ENCODE measurements at regions not wholly inside any gene's neighbourhood (a gene's known extent, or its start where the extent isn't known, plus 50 kb on each side); places are given as distances from the start of the nearest gene placed in this dataset.

DNA sequence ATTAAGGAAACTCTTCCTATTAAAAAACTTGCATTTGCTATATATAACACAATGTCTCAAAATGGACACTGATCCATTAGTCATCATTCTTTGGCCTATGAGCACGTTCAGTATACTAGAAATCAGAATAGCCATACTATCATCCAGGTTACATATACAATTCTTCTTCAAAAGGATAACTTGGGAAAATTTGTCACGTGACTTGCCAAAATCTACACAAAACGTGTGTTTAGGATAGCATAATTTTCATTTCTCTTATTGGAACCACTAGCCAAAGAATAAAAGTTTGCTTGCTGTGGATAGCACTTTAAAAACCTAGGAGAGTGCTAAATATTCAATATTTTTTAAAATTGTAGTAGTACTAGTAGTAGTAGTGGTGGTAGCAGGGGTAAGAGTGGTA lies 714.3 kb upstream of the FOXG1 start:
- Histone ChIP-seq H3K27ac (ENCODE audit: low read length) (no peak overlapping the region), H2AFZ (ENCODE audit: low read depth, low read length) (no peak overlapping the region), H3K4me3 (ENCODE audit: low read length) (no peak overlapping the region), H3K9me3 (ENCODE audit: low read length) (peaks cover 3% of the 10 kb centered on the region), H3K4me2 (ENCODE audit: low read length) (no peak overlapping the region), H4K20me1 (ENCODE audit: insufficient read depth) (no peaks in the 10 kb centered on the region), H3K27me3 (ENCODE audit: insufficient read depth, low read depth, low read length) (no peaks in the 10 kb centered on the region), H3K79me2 (replicated peaks; ENCODE audit: insufficient read depth, low read length) (no peaks in the 10 kb centered on the region), H3K9me2 (ENCODE audit: insufficient read depth, low read length) (no peaks in the 10 kb centered on the region), H3K36me3 (ENCODE audit: insufficient read depth, low read length) (no peaks in the 10 kb centered on the region), H3F3A (ENCODE audit: insufficient read depth, low read length, poor library complexity, severe bottlenecking) (no peaks in the 10 kb centered on the region), H3K9ac (ENCODE audit: low read length) (no peak overlapping the region)
- TF ChIP-seq TAF1 (IDR thresholded peaks at IDR 0.05; ENCODE audit: low read depth) (no peak), RAD21 (conservative IDR thresholded peaks at IDR 0.05) (no peak), SMC3 (conservative IDR thresholded peaks at IDR 0.05; ENCODE audit: poor library complexity) (no peak), EZH2 (IDR thresholded peaks at IDR 0.05; ENCODE audit: borderline replicate concordance, insufficient read depth, low read length, poor library complexity, severe bottlenecking) (no peak), POLR2AphosphoS5 (IDR thresholded peaks at IDR 0.05) (no peak), EP300 (conservative IDR thresholded peaks at IDR 0.05; ENCODE audit: poor library complexity, severe bottlenecking) (no peak), MXI1 (conservative IDR thresholded peaks at IDR 0.05; ENCODE audit: poor library complexity, severe bottlenecking) (no peak)
- TF ChIP-seq, protein P1, sequence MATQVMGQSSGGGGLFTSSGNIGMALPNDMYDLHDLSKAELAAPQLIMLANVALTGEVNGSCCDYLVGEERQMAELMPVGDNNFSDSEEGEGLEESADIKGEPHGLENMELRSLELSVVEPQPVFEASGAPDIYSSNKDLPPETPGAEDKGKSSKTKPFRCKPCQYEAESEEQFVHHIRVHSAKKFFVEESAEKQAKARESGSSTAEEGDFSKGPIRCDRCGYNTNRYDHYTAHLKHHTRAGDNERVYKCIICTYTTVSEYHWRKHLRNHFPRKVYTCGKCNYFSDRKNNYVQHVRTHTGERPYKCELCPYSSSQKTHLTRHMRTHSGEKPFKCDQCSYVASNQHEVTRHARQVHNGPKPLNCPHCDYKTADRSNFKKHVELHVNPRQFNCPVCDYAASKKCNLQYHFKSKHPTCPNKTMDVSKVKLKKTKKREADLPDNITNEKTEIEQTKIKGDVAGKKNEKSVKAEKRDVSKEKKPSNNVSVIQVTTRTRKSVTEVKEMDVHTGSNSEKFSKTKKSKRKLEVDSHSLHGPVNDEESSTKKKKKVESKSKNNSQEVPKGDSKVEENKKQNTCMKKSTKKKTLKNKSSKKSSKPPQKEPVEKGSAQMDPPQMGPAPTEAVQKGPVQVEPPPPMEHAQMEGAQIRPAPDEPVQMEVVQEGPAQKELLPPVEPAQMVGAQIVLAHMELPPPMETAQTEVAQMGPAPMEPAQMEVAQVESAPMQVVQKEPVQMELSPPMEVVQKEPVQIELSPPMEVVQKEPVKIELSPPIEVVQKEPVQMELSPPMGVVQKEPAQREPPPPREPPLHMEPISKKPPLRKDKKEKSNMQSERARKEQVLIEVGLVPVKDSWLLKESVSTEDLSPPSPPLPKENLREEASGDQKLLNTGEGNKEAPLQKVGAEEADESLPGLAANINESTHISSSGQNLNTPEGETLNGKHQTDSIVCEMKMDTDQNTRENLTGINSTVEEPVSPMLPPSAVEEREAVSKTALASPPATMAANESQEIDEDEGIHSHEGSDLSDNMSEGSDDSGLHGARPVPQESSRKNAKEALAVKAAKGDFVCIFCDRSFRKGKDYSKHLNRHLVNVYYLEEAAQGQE (IDR thresholded peaks at IDR 0.05; ENCODE audit: borderline replicate concordance), result no peak
- TF ChIP-seq, protein P2, sequence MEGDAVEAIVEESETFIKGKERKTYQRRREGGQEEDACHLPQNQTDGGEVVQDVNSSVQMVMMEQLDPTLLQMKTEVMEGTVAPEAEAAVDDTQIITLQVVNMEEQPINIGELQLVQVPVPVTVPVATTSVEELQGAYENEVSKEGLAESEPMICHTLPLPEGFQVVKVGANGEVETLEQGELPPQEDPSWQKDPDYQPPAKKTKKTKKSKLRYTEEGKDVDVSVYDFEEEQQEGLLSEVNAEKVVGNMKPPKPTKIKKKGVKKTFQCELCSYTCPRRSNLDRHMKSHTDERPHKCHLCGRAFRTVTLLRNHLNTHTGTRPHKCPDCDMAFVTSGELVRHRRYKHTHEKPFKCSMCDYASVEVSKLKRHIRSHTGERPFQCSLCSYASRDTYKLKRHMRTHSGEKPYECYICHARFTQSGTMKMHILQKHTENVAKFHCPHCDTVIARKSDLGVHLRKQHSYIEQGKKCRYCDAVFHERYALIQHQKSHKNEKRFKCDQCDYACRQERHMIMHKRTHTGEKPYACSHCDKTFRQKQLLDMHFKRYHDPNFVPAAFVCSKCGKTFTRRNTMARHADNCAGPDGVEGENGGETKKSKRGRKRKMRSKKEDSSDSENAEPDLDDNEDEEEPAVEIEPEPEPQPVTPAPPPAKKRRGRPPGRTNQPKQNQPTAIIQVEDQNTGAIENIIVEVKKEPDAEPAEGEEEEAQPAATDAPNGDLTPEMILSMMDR (IDR thresholded peaks at IDR 0.05; ENCODE audit: poor library complexity, severe bottlenecking), result no peak

DNA sequence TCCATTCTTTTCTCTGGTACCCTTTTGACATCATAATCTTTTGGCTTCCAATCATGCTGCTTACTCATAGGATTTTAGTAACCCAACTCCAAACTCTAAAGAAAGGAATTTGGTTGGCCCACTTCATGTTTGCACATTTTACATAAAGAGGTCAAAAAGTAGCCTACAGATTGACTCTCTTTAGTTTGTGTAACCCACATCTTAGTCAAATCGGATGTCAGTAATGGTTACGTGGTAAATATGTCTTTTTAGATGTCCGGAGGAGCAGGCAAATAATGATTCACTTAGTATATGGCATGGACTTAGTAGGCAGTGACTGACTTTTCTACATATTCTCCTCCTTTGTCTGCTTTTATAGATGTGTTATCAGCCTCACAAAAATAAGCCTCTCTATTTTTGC lies 711.6 kb upstream of the FOXG1 start:
- Histone ChIP-seq H3K27me3 (ENCODE audit: insufficient read depth, low read depth, low read length) (no peaks in the 10 kb centered on the region), H4K20me1 (ENCODE audit: insufficient read depth) (no peaks in the 10 kb centered on the region), H2AFZ (ENCODE audit: low read depth, low read length) (no peak overlapping the region), H3K4me2 (ENCODE audit: low read length) (no peak overlapping the region), H3K4me3 (ENCODE audit: low read length) (no peak overlapping the region), H3F3A (ENCODE audit: insufficient read depth, low read length, poor library complexity, severe bottlenecking) (no peaks in the 10 kb centered on the region), H3K27ac (ENCODE audit: low read length) (no peak overlapping the region), H3K9me3 (ENCODE audit: low read length) (peaks cover 3% of the 10 kb centered on the region), H3K9me2 (ENCODE audit: insufficient read depth, low read length) (no peaks in the 10 kb centered on the region), H3K9ac (ENCODE audit: low read length) (no peak overlapping the region), H3K79me2 (replicated peaks; ENCODE audit: insufficient read depth, low read length) (no peaks in the 10 kb centered on the region), H3K36me3 (ENCODE audit: insufficient read depth, low read length) (no peaks in the 10 kb centered on the region)
- TF ChIP-seq, protein P1 (IDR thresholded peaks at IDR 0.05; ENCODE audit: borderline replicate concordance), result no peak
- TF ChIP-seq MXI1 (conservative IDR thresholded peaks at IDR 0.05; ENCODE audit: poor library complexity, severe bottlenecking), result no peak
- TF ChIP-seq TAF1 (IDR thresholded peaks at IDR 0.05; ENCODE audit: low read depth), result no peak
